ENCODE measurements at regions not wholly inside any gene's neighbourhood (a gene's known extent, or its start where the extent isn't known, plus 50 kb on each side); places are given as distances from the start of the nearest gene placed in this dataset.

DNA sequence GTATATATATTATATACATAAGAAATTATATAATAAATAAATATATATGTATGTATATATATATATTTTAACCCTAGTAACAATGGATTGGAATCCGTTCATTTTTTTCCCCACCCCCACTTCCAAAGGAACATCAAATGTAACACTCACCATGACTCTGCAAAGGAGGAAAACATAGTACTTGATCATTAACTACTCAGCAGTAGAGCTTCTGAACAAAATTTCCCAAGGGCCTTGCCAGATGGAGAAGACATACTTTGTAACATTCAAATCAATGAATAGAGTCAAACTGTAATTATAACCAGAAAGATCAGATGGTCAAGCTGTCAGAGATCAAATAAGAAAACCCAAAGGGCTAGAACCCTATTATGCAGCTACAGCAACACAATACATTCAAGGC, 126.0 kb upstream of the CNTN1 start:
- H3K36me3 Mint-ChIP-seq: no peaks in the 10 kb centered on the region
- DNase-seq (no peak), ATAC-seq (no peak)
- no peak overlapping the region for H3K27ac Mint-ChIP-seq
- H3K4me1 Mint-ChIP-seq: no peaks in the 10 kb centered on the region
- H3K4me3 Mint-ChIP-seq: no peak overlapping the region
- peaks cover 1% of the 10 kb centered on the region for H3K9me3 Mint-ChIP-seq (ENCODE audit: low read depth)
- CTCF ChIA-PET: no interaction called here
- no peaks in the 10 kb centered on the region for H3K27me3 Mint-ChIP-seq

DNA sequence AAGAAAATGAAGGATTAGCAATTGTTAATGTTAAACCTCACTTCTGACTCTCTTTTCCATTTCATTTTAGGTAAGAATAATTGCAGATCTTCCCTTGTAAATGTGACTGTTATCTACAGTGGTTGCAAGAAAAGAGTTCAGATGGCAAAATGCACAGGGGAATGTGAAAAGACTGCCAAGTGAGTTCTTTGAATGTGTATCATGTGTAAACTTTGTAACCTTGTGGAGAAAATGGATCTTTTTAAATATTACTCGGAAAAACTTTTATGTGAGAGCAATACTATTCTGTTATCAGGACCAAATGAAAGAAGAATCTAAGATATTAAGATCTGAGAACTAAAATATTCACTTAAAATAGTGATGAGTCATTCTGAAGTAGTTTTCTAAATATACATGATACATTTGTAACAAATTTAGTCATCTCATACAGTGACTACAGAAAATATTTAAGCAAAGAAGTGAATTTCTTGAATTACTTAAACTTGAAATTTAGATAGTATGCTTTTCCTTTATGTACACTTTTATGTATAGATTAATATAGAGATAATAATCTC, 122.5 kb upstream of the CNTN1 start:
- Mint-ChIP-seq H3K4me3 (no peak overlapping the region), H3K9me3 (ENCODE audit: low read depth) (peaks cover 1% of the 10 kb centered on the region), H3K27me3 (no peaks in the 10 kb centered on the region), H3K36me3 (no peaks in the 10 kb centered on the region), H3K4me1 (no peaks in the 10 kb centered on the region), H3K27ac (no peak overlapping the region)
- CTCF ChIA-PET: no interaction called here
- DNase-seq (no peak), ATAC-seq (no peak)

- CTCF ChIA-PET: no interaction called here
- ATAC-seq: no peak
- Mint-ChIP-seq H3K27ac (no peak overlapping the region), H3K4me3 (no peak overlapping the region), H3K4me1 (no peaks in the 10 kb centered on the region), H3K9me3 (ENCODE audit: low read depth) (peaks cover 1% of the 10 kb centered on the region), H3K27me3 (no peaks in the 10 kb centered on the region), H3K36me3 (no peaks in the 10 kb centered on the region)
- DNase-seq: no peak
These were observed 119.2 kb upstream of the CNTN1 start for GRCh38 chr12:40573024-40573423.

DNA sequence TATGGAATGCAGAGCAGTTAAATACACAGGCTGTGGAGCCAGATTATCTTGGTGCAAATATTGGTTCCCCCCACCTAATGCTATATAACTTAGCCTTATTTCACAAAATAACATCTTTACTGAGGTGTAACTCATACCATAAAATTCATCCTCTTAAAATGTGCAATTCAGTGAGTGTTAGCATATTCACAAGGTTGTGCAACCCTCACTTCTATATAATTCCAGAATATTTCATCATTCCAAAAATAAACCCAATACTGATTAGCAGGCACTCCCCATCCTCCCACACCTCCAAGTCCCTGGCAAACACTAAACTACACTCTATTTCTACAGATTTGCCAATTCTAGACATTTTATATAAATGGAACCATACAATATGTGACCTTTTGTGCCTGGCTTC, 116.3 kb upstream of the CNTN1 start:
- Mint-ChIP-seq H3K36me3 (no peaks in the 10 kb centered on the region), H3K4me3 (no peak overlapping the region), H3K9me3 (ENCODE audit: low read depth) (peaks cover 1% of the 10 kb centered on the region), H3K4me1 (no peaks in the 10 kb centered on the region), H3K27me3 (no peaks in the 10 kb centered on the region), H3K27ac (no peak overlapping the region)
- CTCF ChIA-PET: no interaction called here
- DNase-seq: no peak
- ATAC-seq: no peak

GRCh38 chr12:40577834-40578233, 114.4 kb upstream of the CNTN1 start:
- Mint-ChIP-seq H3K36me3 (no peaks in the 10 kb centered on the region), H3K4me3 (no peak overlapping the region), H3K27ac (no peak overlapping the region), H3K27me3 (no peaks in the 10 kb centered on the region), H3K9me3 (ENCODE audit: low read depth) (peaks cover 3% of the 10 kb centered on the region), H3K4me1 (no peaks in the 10 kb centered on the region)
- no peak for ATAC-seq
- no peak for DNase-seq
- CTCF ChIA-PET: no interaction called here

DNA sequence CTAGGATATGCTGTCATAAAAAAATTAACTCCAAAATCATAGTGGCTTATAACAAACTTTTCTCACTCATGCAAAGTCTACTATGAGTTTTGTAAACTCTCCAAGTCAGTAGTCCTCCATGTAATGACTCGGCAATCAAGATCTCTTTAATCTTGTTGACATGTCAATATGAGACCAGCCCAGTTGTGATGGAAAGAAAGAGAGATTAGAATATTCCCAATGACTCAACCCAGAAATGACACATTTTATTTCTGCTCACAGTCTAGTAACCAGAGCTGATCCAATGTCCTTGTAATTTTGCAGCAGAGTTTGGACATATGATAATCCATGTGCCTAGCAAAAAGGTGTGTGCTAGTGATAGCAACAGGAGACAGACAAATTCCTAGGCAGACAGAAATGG, 112.6 kb upstream of the CNTN1 start:
- Mint-ChIP-seq H3K27me3 (no peaks in the 10 kb centered on the region), H3K4me1 (no peaks in the 10 kb centered on the region), H3K4me3 (no peak overlapping the region), H3K27ac (no peak overlapping the region), H3K36me3 (no peaks in the 10 kb centered on the region), H3K9me3 (ENCODE audit: low read depth) (peaks cover 3% of the 10 kb centered on the region)
- no peak for DNase-seq
- CTCF ChIA-PET: no interaction called here
- ATAC-seq: no peak

DNA sequence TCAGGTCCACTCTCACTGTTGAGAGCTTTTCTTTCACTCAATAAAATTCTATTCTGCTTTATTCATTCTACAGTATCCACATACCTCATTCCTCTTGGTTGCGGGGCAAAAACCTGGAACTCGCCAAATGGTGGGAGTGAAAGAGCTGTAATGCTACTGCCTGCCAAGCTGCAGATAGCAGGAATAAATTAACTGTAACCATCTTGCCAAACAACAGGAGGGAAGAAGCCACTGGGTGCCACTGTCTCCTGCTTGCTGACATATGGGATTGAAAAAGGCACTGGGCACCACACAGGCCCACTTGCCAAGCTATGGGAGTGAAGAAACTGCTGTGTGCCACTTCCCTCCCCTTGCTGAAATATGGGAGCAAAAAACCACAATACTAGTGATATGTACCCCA, 111.9 kb upstream of the CNTN1 start:
- Mint-ChIP-seq H3K4me3 (no peak overlapping the region), H3K9me3 (ENCODE audit: low read depth) (peaks cover 3% of the 10 kb centered on the region), H3K27me3 (no peaks in the 10 kb centered on the region), H3K4me1 (no peaks in the 10 kb centered on the region), H3K36me3 (no peaks in the 10 kb centered on the region), H3K27ac (no peak overlapping the region)
- CTCF ChIA-PET: no interaction called here
- DNase-seq (no peak), ATAC-seq (no peak)

DNA sequence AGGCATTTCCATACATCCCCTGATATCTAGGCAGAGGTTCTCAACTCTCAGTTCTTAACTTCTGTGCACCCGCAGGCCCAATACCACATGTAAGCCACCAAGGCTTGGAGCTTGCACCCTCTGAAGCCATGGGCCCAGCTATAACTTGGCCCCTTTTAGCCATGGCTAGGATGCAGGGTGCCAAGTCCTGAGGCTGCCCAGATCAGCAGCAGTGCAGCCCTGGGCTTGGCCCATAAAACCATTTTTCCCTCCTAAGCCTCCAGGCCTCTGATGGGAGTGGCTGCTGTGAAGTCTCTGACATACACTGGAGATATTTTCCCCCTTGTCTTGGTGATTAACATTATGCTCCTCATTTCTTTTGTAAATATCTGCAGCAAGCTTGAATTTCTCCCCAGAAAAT, 110.3 kb upstream of the CNTN1 start:
- Mint-ChIP-seq H3K4me3 (no peak overlapping the region), H3K36me3 (no peaks in the 10 kb centered on the region), H3K27ac (no peak overlapping the region), H3K9me3 (ENCODE audit: low read depth) (peaks cover 5% of the 10 kb centered on the region), H3K27me3 (no peaks in the 10 kb centered on the region), H3K4me1 (no peaks in the 10 kb centered on the region)
- CTCF ChIA-PET: no interaction called here
- ATAC-seq: no peak
- no peak for DNase-seq

GRCh38 chr12:40583743-40584142, 108.5 kb upstream of the CNTN1 start:
- no peaks in the 10 kb centered on the region for H3K4me1 Mint-ChIP-seq
- no peak overlapping the region for H3K4me3 Mint-ChIP-seq
- H3K27me3 Mint-ChIP-seq: no peaks in the 10 kb centered on the region
- peaks cover 6% of the 10 kb centered on the region for H3K9me3 Mint-ChIP-seq (ENCODE audit: low read depth)
- DNase-seq (no peak), ATAC-seq (no peak)
- H3K27ac Mint-ChIP-seq: no peak overlapping the region
- no peaks in the 10 kb centered on the region for H3K36me3 Mint-ChIP-seq
- CTCF ChIA-PET: no interaction called here

DNA sequence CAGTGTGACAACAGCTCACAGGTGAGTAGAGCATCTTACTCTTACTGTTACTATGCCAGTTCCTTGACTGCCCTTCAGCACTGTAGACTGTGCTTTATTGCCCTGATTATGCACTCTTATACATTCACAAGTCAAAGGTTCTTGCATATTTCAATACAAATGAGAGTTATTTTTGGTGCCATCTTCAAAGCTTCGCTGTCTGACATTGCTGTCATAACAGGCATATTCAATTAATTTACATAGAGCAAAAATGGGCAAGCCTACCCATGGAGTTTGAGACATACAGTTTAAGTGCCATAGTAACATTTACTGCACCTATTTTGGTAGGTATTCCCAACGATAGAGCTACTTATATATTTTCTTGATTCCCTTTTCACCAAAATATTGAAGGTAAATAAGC, 107.5 kb upstream of the CNTN1 start:
- Mint-ChIP-seq H3K27ac (no peak overlapping the region), H3K36me3 (no peaks in the 10 kb centered on the region), H3K4me1 (no peaks in the 10 kb centered on the region), H3K9me3 (ENCODE audit: low read depth) (peaks cover 10% of the 10 kb centered on the region), H3K4me3 (no peak overlapping the region), H3K27me3 (no peaks in the 10 kb centered on the region)
- no peak for DNase-seq
- CTCF ChIA-PET: no interaction called here
- ATAC-seq: no peak

DNA sequence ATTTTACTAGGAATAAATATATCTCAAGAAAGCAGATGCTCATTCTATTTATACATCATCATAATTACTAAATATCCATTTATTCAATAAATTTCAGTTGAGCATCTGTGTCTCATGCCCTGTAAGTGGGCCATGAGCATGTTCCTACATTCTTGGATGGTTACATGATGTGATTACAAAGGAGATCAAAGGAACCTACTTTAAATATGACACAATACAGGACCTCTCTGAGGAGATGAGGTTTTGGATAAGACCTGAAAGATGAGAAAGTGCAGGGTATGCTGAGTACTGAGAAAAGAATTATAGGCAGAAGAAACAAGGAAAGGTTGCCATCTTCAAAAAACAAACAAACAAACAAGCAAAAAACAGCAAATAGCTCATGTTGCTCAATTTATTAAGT, 105.4 kb upstream of the CNTN1 start:
- CTCF ChIA-PET: no interaction called here
- no peaks in the 10 kb centered on the region for H3K36me3 Mint-ChIP-seq
- no peaks in the 10 kb centered on the region for H3K27me3 Mint-ChIP-seq
- H3K27ac Mint-ChIP-seq: no peak overlapping the region
- ATAC-seq (no peak), DNase-seq (no peak)
- H3K4me1 Mint-ChIP-seq: no peaks in the 10 kb centered on the region
- H3K9me3 Mint-ChIP-seq (ENCODE audit: low read depth): peaks cover 11% of the 10 kb centered on the region
- H3K4me3 Mint-ChIP-seq: no peak overlapping the region

DNA sequence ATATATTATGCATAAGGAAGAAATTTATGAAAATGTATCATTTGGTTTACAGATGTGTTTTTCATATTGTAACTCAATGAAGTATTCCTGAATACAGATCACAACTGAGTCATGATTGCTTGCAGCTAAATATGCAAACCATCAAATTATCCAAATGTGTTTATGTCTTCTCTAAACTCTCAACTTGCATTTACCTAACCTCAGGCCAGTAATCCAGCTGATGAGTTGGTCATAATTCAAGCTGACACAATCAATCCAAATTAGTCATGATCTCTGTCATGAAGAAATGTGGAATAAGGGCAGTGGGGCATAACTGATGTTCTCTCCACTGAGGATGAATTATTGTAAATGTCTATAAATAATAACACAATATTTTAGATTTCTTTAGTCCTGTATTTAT, 104.8 kb upstream of the CNTN1 start:
- ATAC-seq (no peak), DNase-seq (no peak)
- H3K27me3 Mint-ChIP-seq: no peaks in the 10 kb centered on the region
- CTCF ChIA-PET: no interaction called here
- H3K9me3 Mint-ChIP-seq (ENCODE audit: low read depth): peaks cover 7% of the 10 kb centered on the region
- H3K27ac Mint-ChIP-seq: no peak overlapping the region
- H3K36me3 Mint-ChIP-seq: no peaks in the 10 kb centered on the region
- no peaks in the 10 kb centered on the region for H3K4me1 Mint-ChIP-seq
- H3K4me3 Mint-ChIP-seq: no peak overlapping the region

- Mint-ChIP-seq H3K27ac (no peak overlapping the region), H3K4me1 (no peaks in the 10 kb centered on the region), H3K4me3 (no peak overlapping the region), H3K27me3 (no peaks in the 10 kb centered on the region), H3K36me3 (no peaks in the 10 kb centered on the region), H3K9me3 (ENCODE audit: low read depth) (peaks cover 7% of the 10 kb centered on the region)
- CTCF ChIA-PET: no interaction called here
- ATAC-seq: no peak
- no peak for DNase-seq
These were observed 104.3 kb upstream of the CNTN1 start for GRCh38 chr12:40587970-40588369.

GRCh38 chr12:40597133-40597532, 95.1 kb upstream of the CNTN1 start:
- DNase-seq (no peak), ATAC-seq (no peak)
- peaks cover 2% of the 10 kb centered on the region for H3K9me3 Mint-ChIP-seq (ENCODE audit: low read depth)
- no peaks in the 10 kb centered on the region for H3K36me3 Mint-ChIP-seq
- no peak overlapping the region for H3K4me3 Mint-ChIP-seq
- no peaks in the 10 kb centered on the region for H3K4me1 Mint-ChIP-seq
- no peaks in the 10 kb centered on the region for H3K27me3 Mint-ChIP-seq
- CTCF ChIA-PET: no interaction called here
- no peak overlapping the region for H3K27ac Mint-ChIP-seq

DNA sequence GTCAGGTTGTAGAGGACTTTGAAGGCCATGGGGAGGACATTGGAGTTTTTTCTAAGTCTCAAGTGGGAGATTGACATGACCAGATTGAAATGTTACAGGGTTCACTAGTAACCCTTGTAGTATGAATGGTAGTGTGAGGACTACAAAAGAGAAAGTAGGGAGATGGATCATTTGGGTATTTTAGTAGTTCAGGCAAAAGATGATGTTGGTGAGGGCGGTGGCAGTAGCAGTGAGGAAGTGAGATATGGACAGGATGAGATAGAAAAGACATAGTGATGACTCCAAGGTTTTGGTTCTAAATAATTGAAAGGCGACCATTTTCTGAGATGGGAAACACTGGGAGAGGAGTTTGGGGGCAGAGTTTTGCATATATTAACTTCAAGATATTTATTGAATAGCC, 94.2 kb upstream of the CNTN1 start:
- no peak for DNase-seq
- ATAC-seq: no peak
- Mint-ChIP-seq H3K36me3 (no peaks in the 10 kb centered on the region), H3K27me3 (no peaks in the 10 kb centered on the region), H3K9me3 (ENCODE audit: low read depth) (peaks cover 2% of the 10 kb centered on the region), H3K4me3 (no peak overlapping the region), H3K4me1 (no peaks in the 10 kb centered on the region), H3K27ac (no peak overlapping the region)
- CTCF ChIA-PET: no interaction called here

All from activated CD8-positive, alpha-beta memory T cell treated with anti-CD3 and anti-CD28 coated beads, Interleukin-2, amount 10 ng/mL, durations not matched to agents 7 days and 5 days (primary cell).